Naive thymus-derived CD4-positive, alpha-beta T cell (primary cell): ENCODE measurements at regions not wholly inside any gene's neighbourhood (a gene's known extent, or its start where the extent isn't known, plus 50 kb on each side); places are given as distances from the start of the nearest gene placed in this dataset.

ENCODE experiments used
- ATAC-seq: fragments of 150-1000 bp; cut with Tn5 transposase; 2 replicates; pipeline ENCODE4 v1.10.0; 2021; ENCODE audit warnings: mild to moderate bottlenecking, moderate library complexity
- CTCF ChIA-PET: fragments of 350-600 bp; sonication (Branson Sonifier 250); formaldehyde crosslinking; loops from one replicate; lab custom pipeline; 2021; ENCODE audit warnings: antibody characterized with exemption; lab: Charles Lee
- POLR2A ChIA-PET: fragments of 350-600 bp; sonication (Branson Sonifier 250); formaldehyde crosslinking; loops from one replicate; lab custom pipeline; 2021; ENCODE audit warnings: antibody characterized with exemption, inconsistent platforms; lab: Charles Lee
- DNase-seq, 9 donors: peaks; one replicate each; pipeline versions ENCODE4 v3.0.0 to v3.0.0-alpha.2; 2020 to 2022; ENCODE audit warnings: mixed read lengths in 1 of 9
- H3K27ac ChIP-seq: one replicate; pipeline ENCODE4 v1.7.0; 2013; ENCODE audit warnings: mild to moderate bottlenecking, low read depth, low read length, moderate library complexity
- H3K27me3 ChIP-seq, 2 donors: one replicate each; pipeline ENCODE4 v1.7.0; 2013; ENCODE audit warnings: low read length in 2 of 2, mild to moderate bottlenecking in 2 of 2, moderate library complexity in 2 of 2; ENCODE audit not compliant: control insufficient read depth in 2 of 2, insufficient read depth in 2 of 2
- H3K36me3 ChIP-seq, 3 experiments: 1 replicate in 2 of 3; 2 replicates in 1 of 3; pipeline ENCODE4 v1.7.0; 2013; ENCODE audit warnings: low read length in 3 of 3, mild to moderate bottlenecking in 3 of 3, moderate library complexity in 1 of 3; ENCODE audit not compliant: insufficient read depth in 3 of 3, control insufficient read depth in 2 of 3
- H3K4me1 ChIP-seq, 2 donors: one replicate each; pipeline ENCODE4 v1.7.0; 2013; ENCODE audit warnings: low read length in 2 of 2, mild to moderate bottlenecking in 2 of 2, moderate library complexity in 1 of 2; ENCODE audit not compliant: control insufficient read depth in 2 of 2, insufficient read depth in 2 of 2
- H3K4me3 ChIP-seq: 2 replicates; pipeline ENCODE4 v1.7.0; 2013; ENCODE audit warnings: mild to moderate bottlenecking, low read length
- H3K9me3 ChIP-seq, 3 experiments: 1 replicate in 2 of 3; 2 replicates in 1 of 3; pipeline ENCODE4 v1.7.0; 2013; ENCODE audit warnings: low read length in 3 of 3; ENCODE audit not compliant: control insufficient read depth in 2 of 3
- H3K27ac Mint-ChIP-seq, 9 donors: one replicate each; pipeline ENCODE4 v1.8.0; 2020 to 2022; ENCODE audit warnings: mixed read lengths in 9 of 9, mild to moderate bottlenecking in 8 of 9, moderate library complexity in 5 of 9, inconsistent platforms in 2 of 9
- H3K27me3 Mint-ChIP-seq, 5 donors: one replicate each; pipeline ENCODE4 v1.8.0; 2021 to 2022; ENCODE audit warnings: mixed read lengths in 5 of 5, mild to moderate bottlenecking in 1 of 5
- H3K36me3 Mint-ChIP-seq, 5 donors: one replicate each; pipeline ENCODE4 v1.8.0; 2020 to 2022; ENCODE audit warnings: mixed read lengths in 5 of 5, mild to moderate bottlenecking in 3 of 5, inconsistent platforms in 1 of 5
- H3K4me1 Mint-ChIP-seq, 7 donors: one replicate each; pipeline ENCODE4 v1.8.0; 2020 to 2022; ENCODE audit warnings: mixed read lengths in 7 of 7, mild to moderate bottlenecking in 3 of 7, inconsistent platforms in 1 of 7
- H3K4me3 Mint-ChIP-seq, 10 donors: one replicate each; pipeline ENCODE4 v1.8.0; 2020 to 2022; ENCODE audit warnings: mild to moderate bottlenecking in 10 of 10, mixed read lengths in 10 of 10, moderate library complexity in 6 of 10, inconsistent platforms in 2 of 10
- H3K9me3 Mint-ChIP-seq, 11 donors: one replicate each; pipeline ENCODE4 v1.8.0; 2020 to 2022; ENCODE audit warnings: mixed read lengths in 11 of 11, mild to moderate bottlenecking in 4 of 11, inconsistent platforms in 1 of 11, moderate library complexity in 1 of 11
- intact Hi-C, 2 donors: fragments of 100-400 bp; cut with micrococcal nuclease; formaldehyde crosslinking; loops; one replicate each; pipeline ENCODE4 v1.15.1; 2023

- peak overlapping the region in 1 of 9 donors; percentile 5 for H3K27ac Mint-ChIP-seq
- Histone ChIP-seq H3K27ac (no peak overlapping the region), H3K36me3 (no peaks in the 10 kb centered on the region), H3K9me3 (no peaks in the 10 kb centered on the region), H3K4me3 (no peak overlapping the region), H3K4me1 (no peaks in the 10 kb centered on the region), H3K27me3 (no peaks in the 10 kb centered on the region)
- no peak overlapping the region for H3K4me3 Mint-ChIP-seq
- no peaks in the 10 kb centered on the region for H3K27me3 Mint-ChIP-seq
- peaks cover 0 to 6% (median 0%) of the 10 kb centered on the region in 7 donors for H3K4me1 Mint-ChIP-seq
- ChIA-PET POLR2A (no interaction called here), CTCF (no interaction called here)
- DNase-seq (no peak), ATAC-seq (no peak)
- intact Hi-C loops = no loop called here
- H3K9me3 Mint-ChIP-seq = no peaks in the 10 kb centered on the region
- no peaks in the 10 kb centered on the region for H3K36me3 Mint-ChIP-seq
Observed at GRCh38 chr3:27578032-27578431, 93.8 kb upstream of the SLC4A7 start.

- Histone ChIP-seq H3K27ac (no peak overlapping the region), H3K4me1 (no peaks in the 10 kb centered on the region), H3K4me3 (no peak overlapping the region), H3K9me3 (no peaks in the 10 kb centered on the region), H3K36me3 (no peaks in the 10 kb centered on the region), H3K27me3 (no peaks in the 10 kb centered on the region)
- no peak overlapping the region for H3K4me3 Mint-ChIP-seq
- H3K27me3 Mint-ChIP-seq = no peaks in the 10 kb centered on the region
- CTCF ChIA-PET = no interaction called here
- H3K4me1 Mint-ChIP-seq = peaks cover 0 to 6% (median 0%) of the 10 kb centered on the region in 7 donors
- ATAC-seq (no peak), DNase-seq (no peak)
- no peak overlapping the region for H3K27ac Mint-ChIP-seq
- H3K36me3 Mint-ChIP-seq = no peaks in the 10 kb centered on the region
- intact Hi-C loops = no loop called here
- H3K9me3 Mint-ChIP-seq = no peaks in the 10 kb centered on the region
- POLR2A ChIA-PET = no interaction called here
Observed at GRCh38 chr3:27577504-27577903, 93.3 kb upstream of the SLC4A7 start.

- Mint-ChIP-seq H3K4me3 (no peak overlapping the region), H3K9me3 (no peaks in the 10 kb centered on the region), H3K36me3 (no peaks in the 10 kb centered on the region), H3K4me1 (peaks cover 0 to 6% (median 0%) of the 10 kb centered on the region in 7 donors), H3K27ac (no peak overlapping the region), H3K27me3 (no peaks in the 10 kb centered on the region)
- no peak overlapping the region for H3K4me3 ChIP-seq
- no peaks in the 10 kb centered on the region for H3K36me3 ChIP-seq
- ATAC-seq (no peak), DNase-seq (no peak)
- ChIA-PET CTCF (interaction anchor here (0.6 kb wide), 1 partner anchor 13 kb away, joined by 4 read pairs; no protein-coding TSS in a partner anchor), POLR2A (no interaction called here)
- no peaks in the 10 kb centered on the region for H3K4me1 ChIP-seq
- no peaks in the 10 kb centered on the region for H3K9me3 ChIP-seq
- H3K27ac ChIP-seq = no peak overlapping the region
- intact Hi-C loops = no loop called here
- no peaks in the 10 kb centered on the region for H3K27me3 ChIP-seq
Observed at GRCh38 chr3:27576171-27576570, 92.0 kb upstream of the SLC4A7 start.

- H3K9me3 ChIP-seq = no peaks in the 10 kb centered on the region
- peaks cover 0 to 6% (median 0%) of the 10 kb centered on the region in 7 donors for H3K4me1 Mint-ChIP-seq
- no peak overlapping the region for H3K4me3 ChIP-seq
- H3K36me3 Mint-ChIP-seq = no peaks in the 10 kb centered on the region
- no peaks in the 10 kb centered on the region for H3K4me1 ChIP-seq
- intact Hi-C loops = no loop called here
- peak overlapping the region in 1 of 9 donors; percentile 20 for H3K27ac Mint-ChIP-seq
- DNase-seq = no peak
- H3K27me3 Mint-ChIP-seq = no peaks in the 10 kb centered on the region
- H3K27me3 ChIP-seq = no peaks in the 10 kb centered on the region
- ChIA-PET POLR2A (no interaction called here), CTCF (no interaction called here)
- no peak overlapping the region for H3K27ac ChIP-seq
- H3K9me3 Mint-ChIP-seq = no peaks in the 10 kb centered on the region
- no peaks in the 10 kb centered on the region for H3K36me3 ChIP-seq
- no peak for ATAC-seq
- H3K4me3 Mint-ChIP-seq = no peak overlapping the region
Observed at GRCh38 chr3:27575499-27575898, 91.3 kb upstream of the SLC4A7 start.

- ChIA-PET POLR2A (no interaction called here), CTCF (no interaction called here)
- Histone ChIP-seq H3K27me3 (no peaks in the 10 kb centered on the region), H3K9me3 (no peaks in the 10 kb centered on the region), H3K4me1 (no peaks in the 10 kb centered on the region), H3K27ac (no peak overlapping the region), H3K36me3 (no peaks in the 10 kb centered on the region), H3K4me3 (no peak overlapping the region)
- H3K4me3 Mint-ChIP-seq = no peak overlapping the region
- no peaks in the 10 kb centered on the region for H3K27me3 Mint-ChIP-seq
- H3K27ac Mint-ChIP-seq = no peak overlapping the region
- no peak for DNase-seq
- H3K36me3 Mint-ChIP-seq = no peaks in the 10 kb centered on the region
- H3K4me1 Mint-ChIP-seq = peaks cover 0 to 4% (median 0%) of the 10 kb centered on the region in 7 donors
- H3K9me3 Mint-ChIP-seq = no peaks in the 10 kb centered on the region
- intact Hi-C loops = no loop called here
- no peak for ATAC-seq
Observed at GRCh38 chr3:27574438-27574795, 90.2 kb upstream of the SLC4A7 start.

GRCh38 chr3:27573780-27574437 lies 89.7 kb upstream of the SLC4A7 start:
- Mint-ChIP-seq H3K27me3 (no peaks in the 10 kb centered on the region), H3K4me1 (peaks cover 0 to 4% (median 0%) of the 10 kb centered on the region in 7 donors), H3K36me3 (no peaks in the 10 kb centered on the region), H3K27ac (no peak overlapping the region), H3K9me3 (no peaks in the 10 kb centered on the region), H3K4me3 (no peak overlapping the region)
- H3K36me3 ChIP-seq = no peaks in the 10 kb centered on the region
- H3K27me3 ChIP-seq = no peaks in the 10 kb centered on the region
- intact Hi-C loops = no loop called here
- ChIA-PET POLR2A (no interaction called here), CTCF (no interaction called here)
- no peaks in the 10 kb centered on the region for H3K4me1 ChIP-seq
- DNase-seq (no peak), ATAC-seq (no peak)
- no peak overlapping the region for H3K4me3 ChIP-seq
- H3K27ac ChIP-seq = no peak overlapping the region
- H3K9me3 ChIP-seq = no peaks in the 10 kb centered on the region

GRCh38 chr3:27573138-27573537 lies 89.0 kb upstream of the SLC4A7 start:
- ChIA-PET POLR2A (no interaction called here), CTCF (no interaction called here)
- DNase-seq (no peak), ATAC-seq (no peak)
- Histone ChIP-seq H3K36me3 (no peaks in the 10 kb centered on the region), H3K27ac (no peak overlapping the region), H3K4me3 (no peak overlapping the region), H3K27me3 (no peaks in the 10 kb centered on the region), H3K9me3 (no peaks in the 10 kb centered on the region), H3K4me1 (no peaks in the 10 kb centered on the region)
- intact Hi-C loops = no loop called here
- no peaks in the 10 kb centered on the region for H3K36me3 Mint-ChIP-seq
- no peak overlapping the region for H3K4me3 Mint-ChIP-seq
- H3K4me1 Mint-ChIP-seq = peaks cover 0 to 4% (median 0%) of the 10 kb centered on the region in 7 donors
- H3K27ac Mint-ChIP-seq = no peak overlapping the region
- no peaks in the 10 kb centered on the region for H3K9me3 Mint-ChIP-seq
- H3K27me3 Mint-ChIP-seq = no peaks in the 10 kb centered on the region
